Tibial artery (tissue), 4 donors: ENCODE measurements at regions not wholly inside any gene's neighbourhood (a gene's known extent, or its start where the extent isn't known, plus 50 kb on each side); places are given as distances from the start of the nearest gene placed in this dataset.
A peak's percentile ranks its signal among the peaks of the same experiment; 100 is the strongest.
"Not testable (repeated sequence)": the region's sequence is repeated elsewhere in the genome, so short reads cannot be mapped to it uniquely, and the experiment has no call there.

ENCODE experiments used
- DNase-seq, 2 donors: peaks; one replicate each; pipeline ENCODE4 v3.0.0-alpha.2; 2019
- H3K27ac ChIP-seq, 2 donors: fragments of 200-600 bp; sonication (generic) in 1 of 2; 1 replicate in 1 of 2; 2 replicates in 1 of 2; pipeline ENCODE4 v1.5.1; 2018 to 2019; ENCODE audit warnings: mild to moderate bottlenecking in 1 of 2
- H3K27me3 ChIP-seq, 2 donors: fragments of 200-600 bp; sonication (generic) in 1 of 2; one replicate each; pipeline versions ENCODE4 v1.5.1 to v1.6.0; 2016 to 2019
- H3K36me3 ChIP-seq, 3 donors: fragments of 200-600 bp; sonication (generic) in 2 of 3; one replicate each; pipeline ENCODE4 v1.5.1; 2016 to 2019; ENCODE audit warnings: mild to moderate bottlenecking in 2 of 3
- H3K4me1 ChIP-seq, 4 donors: fragments of 200-600 bp; sonication (generic) in 2 of 4; 1 replicate in 3 of 4; 2 replicates in 1 of 4; pipeline ENCODE4 v1.5.1; 2016 to 2019
- H3K4me3 ChIP-seq, 2 donors: fragments of 200-600 bp; sonication (generic) in 1 of 2; 1 replicate in 1 of 2; 2 replicates in 1 of 2; pipeline ENCODE4 v1.5.1; 2018 to 2019; ENCODE audit warnings: mild to moderate bottlenecking in 2 of 2
- H3K9me3 ChIP-seq, 3 donors: fragments of 200-600 bp; sonication (generic) in 1 of 3; one replicate each; pipeline ENCODE4 v1.5.1; 2016 to 2019
- intact Hi-C: fragments of 100-400 bp; cut with DNase I; formaldehyde crosslinking; loops from one replicate; pipeline ENCODE4 v1.15.0; 2023; ENCODE audit warnings: low total_unique reads
- TF ChIP-seq, protein P1 (sequence below), 2 experiments: fragments of 200-600 bp in 1 of 2; fragments of 450-650 bp in 1 of 2; IDR thresholded peaks; one replicate each; pipeline ENCODE4 v1.5.1; 2017 to 2019; ENCODE audit warnings: antibody characterized with exemption in 2 of 2, mild to moderate bottlenecking in 1 of 2, moderate library complexity in 1 of 2

DNA sequence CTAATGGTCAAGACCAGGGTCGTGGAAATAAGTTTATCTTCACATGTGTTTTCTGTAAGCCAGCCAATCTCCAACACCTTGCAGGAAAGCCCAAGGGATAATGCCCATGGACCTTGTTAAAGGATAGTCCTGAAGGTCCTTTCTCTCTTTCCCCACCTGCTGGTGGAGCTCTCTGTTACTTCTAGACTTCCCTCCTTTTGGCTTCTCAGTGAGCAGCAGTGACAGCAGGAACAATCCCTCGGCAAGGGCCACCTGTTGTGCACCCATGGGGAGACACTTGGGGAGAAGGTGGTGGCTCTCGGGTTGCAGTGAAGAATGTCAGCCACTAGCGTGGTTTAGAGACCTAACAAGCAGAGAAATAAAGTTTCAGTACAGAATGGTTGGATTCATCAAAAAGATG is 84.0 kb upstream of the OSBPL11 start:
- TF ChIP-seq, protein P1, sequence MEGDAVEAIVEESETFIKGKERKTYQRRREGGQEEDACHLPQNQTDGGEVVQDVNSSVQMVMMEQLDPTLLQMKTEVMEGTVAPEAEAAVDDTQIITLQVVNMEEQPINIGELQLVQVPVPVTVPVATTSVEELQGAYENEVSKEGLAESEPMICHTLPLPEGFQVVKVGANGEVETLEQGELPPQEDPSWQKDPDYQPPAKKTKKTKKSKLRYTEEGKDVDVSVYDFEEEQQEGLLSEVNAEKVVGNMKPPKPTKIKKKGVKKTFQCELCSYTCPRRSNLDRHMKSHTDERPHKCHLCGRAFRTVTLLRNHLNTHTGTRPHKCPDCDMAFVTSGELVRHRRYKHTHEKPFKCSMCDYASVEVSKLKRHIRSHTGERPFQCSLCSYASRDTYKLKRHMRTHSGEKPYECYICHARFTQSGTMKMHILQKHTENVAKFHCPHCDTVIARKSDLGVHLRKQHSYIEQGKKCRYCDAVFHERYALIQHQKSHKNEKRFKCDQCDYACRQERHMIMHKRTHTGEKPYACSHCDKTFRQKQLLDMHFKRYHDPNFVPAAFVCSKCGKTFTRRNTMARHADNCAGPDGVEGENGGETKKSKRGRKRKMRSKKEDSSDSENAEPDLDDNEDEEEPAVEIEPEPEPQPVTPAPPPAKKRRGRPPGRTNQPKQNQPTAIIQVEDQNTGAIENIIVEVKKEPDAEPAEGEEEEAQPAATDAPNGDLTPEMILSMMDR (IDR thresholded peaks at IDR 0.05), result no peak
- H3K27ac ChIP-seq, result no peak overlapping the region

DNA sequence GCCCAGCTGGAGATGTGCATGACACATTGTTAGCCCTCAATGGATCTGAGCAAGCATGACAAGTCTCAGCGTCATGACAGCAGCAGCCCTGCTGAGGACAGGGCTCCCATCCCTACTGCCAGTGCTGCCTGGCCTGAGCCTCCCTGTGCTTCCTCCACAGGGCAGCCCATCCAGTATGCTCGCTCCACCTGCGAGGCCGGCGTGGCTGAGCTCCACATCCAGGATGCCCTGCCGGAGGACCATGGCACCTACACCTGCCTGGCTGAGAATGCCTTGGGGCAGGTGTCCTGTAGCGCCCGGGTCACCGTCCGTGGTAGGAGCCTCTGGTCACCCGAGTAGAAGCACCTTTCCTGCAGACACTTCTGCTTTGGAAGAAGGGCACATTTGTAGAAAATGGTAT is 85.8 kb upstream of the OSBPL11 start:
- TF ChIP-seq, protein P1 (IDR thresholded peaks at IDR 0.05), result no peak

More for the DNA sequence above, 84.0 kb upstream of the OSBPL11 start:
- Histone ChIP-seq H3K36me3 (no peaks in the 10 kb centered on the region), H3K4me3 (no peak overlapping the region), H3K27me3 (no peaks in the 10 kb centered on the region), H3K9me3 (no peaks in the 10 kb centered on the region), H3K4me1 (peaks cover 0 to 17% (median 11%) of the 10 kb centered on the region in 4 donors)
- DNase-seq, result no peak
- intact Hi-C loops, result no loop called here

DNA sequence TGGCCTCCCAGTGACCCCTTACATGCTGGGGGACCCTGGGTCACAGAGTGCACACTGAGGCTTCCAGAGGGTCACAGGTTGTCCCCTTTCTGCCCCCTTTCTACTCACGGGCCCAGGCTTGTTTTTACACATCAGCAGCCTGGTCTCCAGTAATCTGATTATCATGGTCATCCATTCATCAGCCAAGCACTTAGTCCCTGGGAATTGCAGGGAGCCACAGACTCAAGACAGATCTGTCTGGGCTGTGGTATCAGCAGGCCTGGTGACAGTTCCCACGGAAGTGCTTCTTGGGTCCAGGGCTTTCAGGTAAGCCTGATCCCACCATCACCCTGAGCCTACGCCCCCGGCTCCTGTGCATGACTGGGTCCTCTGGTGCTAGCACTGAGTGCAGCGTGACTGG is 86.6 kb upstream of the OSBPL11 start:
- DNase-seq, H3K9me3 ChIP-seq, intact Hi-C loops, H3K36me3 ChIP-seq, H3K27ac ChIP-seq, H3K27me3 ChIP-seq, H3K4me3 ChIP-seq: not testable (repeated sequence)
- peaks cover 0 to 28% (median 16%) of the 10 kb centered on the region in 4 donors for H3K4me1 ChIP-seq

More for the DNA sequence above, 85.8 kb upstream of the OSBPL11 start:
- H3K4me1 ChIP-seq, result peaks cover 0 to 26% (median 15%) of the 10 kb centered on the region in 4 donors
- no peak overlapping the region for H3K27ac ChIP-seq
- H3K27me3 ChIP-seq, result no peaks in the 10 kb centered on the region
- H3K4me3 ChIP-seq, result no peak overlapping the region
- no peaks in the 10 kb centered on the region for H3K36me3 ChIP-seq
- DNase-seq, result no peak
- H3K9me3 ChIP-seq, result no peaks in the 10 kb centered on the region
- intact Hi-C loops, result no loop called here

DNA sequence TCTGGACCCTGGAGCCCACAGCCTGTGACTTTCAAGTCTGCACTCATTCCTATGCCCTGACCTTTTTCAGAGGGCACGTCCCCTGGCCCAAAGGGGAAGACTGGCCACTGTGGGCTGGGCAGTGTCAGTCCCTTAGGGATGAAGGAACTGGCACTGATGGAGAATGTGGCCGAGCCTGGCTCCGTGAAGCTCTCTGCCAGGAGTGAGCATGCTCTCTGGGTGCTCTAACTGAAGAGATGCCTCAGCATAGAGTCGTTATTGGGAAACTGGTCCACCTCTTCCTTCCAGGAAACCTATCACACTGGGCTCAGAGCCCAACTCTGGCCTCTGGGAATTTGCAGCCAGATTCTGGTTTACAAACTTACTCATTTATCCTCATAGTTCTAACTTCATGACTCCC is 87.3 kb upstream of the OSBPL11 start:
- peak in 1 of 2 donors; percentile 23 for DNase-seq
- H3K4me1 ChIP-seq, result peaks cover 0 to 28% (median 16%) of the 10 kb centered on the region in 4 donors
- intact Hi-C loops, H3K36me3 ChIP-seq, H3K4me3 ChIP-seq, H3K27me3 ChIP-seq, H3K9me3 ChIP-seq: not testable (repeated sequence)
- peak overlapping the region; percentile 49 to 59 for H3K27ac ChIP-seq

DNA sequence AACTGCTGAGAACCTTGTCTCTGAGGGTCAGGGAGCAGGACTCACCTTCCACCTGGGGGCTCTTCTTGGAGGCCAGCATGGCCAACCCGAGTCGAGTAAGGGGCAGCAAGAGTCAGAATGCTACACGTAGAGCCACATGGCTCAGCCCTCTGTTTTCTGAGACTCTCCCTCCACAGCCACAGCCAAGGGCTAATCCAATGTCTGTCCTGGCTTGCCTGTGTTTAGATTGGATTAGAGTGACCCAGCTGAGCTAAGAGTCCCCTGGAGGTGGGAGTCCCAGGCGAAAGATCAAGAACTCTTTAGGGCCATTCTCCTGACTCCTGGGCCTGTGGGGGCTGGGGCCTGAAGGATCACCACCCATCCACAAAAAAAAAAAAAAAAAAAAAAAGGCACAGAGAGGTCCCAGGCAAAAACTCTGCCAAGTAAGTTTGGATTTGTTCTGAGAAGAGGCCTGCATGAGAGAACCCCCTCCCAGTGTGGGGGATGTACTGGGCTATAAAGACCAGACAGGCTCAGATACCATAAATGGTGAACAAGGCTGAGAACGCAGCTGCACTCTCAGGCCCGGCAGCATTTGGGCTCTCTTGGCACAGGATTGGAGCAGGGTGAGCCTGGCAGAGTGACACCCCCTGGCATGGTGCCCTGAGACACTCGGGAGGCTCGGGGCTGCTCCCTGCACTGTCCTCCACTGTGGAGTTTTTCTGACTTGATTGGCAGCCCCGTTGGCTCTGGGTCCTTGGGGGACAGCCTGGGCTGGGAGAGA is 88.0 kb upstream of the OSBPL11 start:
- Histone ChIP-seq H3K36me3 (no peaks in the 10 kb centered on the region), H3K9me3 (no peaks in the 10 kb centered on the region), H3K4me3 (no peak overlapping the region), H3K27me3 (no peaks in the 10 kb centered on the region), H3K4me1 (peaks cover 0 to 28% (median 16%) of the 10 kb centered on the region in 4 donors), H3K27ac (peak overlapping the region; percentile 49 to 59)
- DNase-seq, result peak; percentile 27 to 83
- intact Hi-C loops, result no loop called here
- TF ChIP-seq, protein P1 (IDR thresholded peaks at IDR 0.05), result no peak

DNA sequence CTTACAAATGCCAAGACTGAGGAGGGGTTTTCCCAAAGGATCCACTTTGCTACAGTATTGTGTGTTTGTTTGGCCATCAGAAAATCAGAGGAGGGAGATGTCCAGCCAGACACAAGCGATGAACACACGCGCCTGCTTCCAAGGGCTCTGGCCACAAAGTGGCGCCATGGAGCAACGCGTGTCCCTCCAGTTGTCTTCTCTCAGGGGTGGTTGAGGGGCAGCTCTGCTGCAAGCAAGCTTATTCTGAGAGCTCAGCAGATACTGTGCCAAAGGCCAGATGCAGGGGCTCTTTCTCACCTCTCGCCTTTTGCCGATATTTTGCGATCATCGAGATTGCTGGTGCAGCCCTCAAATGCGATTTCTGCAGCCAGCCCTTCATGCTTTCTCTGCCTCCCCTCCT is 88.9 kb upstream of the OSBPL11 start:
- Histone ChIP-seq H3K27ac (no peak overlapping the region), H3K9me3 (no peaks in the 10 kb centered on the region), H3K4me3 (no peak overlapping the region), H3K27me3 (no peaks in the 10 kb centered on the region), H3K36me3 (no peaks in the 10 kb centered on the region), H3K4me1 (peaks cover 0 to 28% (median 16%) of the 10 kb centered on the region in 4 donors)
- TF ChIP-seq, protein P1 (IDR thresholded peaks at IDR 0.05), result peak in 1 of 2 experiments; percentile 28
- no peak for DNase-seq
- intact Hi-C loops, result no loop called here

DNA sequence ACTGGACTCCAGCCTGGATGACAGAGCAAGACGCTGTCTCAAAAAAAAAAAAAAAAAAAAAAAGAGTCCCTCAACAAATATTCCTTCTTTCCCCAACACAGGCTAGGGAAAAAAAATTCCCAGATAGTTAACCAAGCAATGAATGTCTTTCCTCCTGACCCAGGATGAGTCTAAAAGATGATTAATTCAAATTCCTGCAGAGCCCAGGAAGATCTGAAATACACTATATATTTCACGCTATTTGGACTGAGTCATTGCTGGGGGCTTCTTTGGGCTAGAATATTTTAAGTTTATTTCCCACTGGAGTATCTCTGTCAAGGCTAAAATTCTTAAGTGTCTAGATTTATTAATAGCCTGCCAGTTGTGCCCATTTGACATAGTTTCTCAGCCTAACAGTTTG is 90.4 kb upstream of the OSBPL11 start:
- intact Hi-C loops, DNase-seq, H3K9me3 ChIP-seq, H3K27me3 ChIP-seq, H3K36me3 ChIP-seq, H3K4me3 ChIP-seq: not testable (repeated sequence)
- H3K27ac ChIP-seq, result peak overlapping the region; percentile 2 to 22
- H3K4me1 ChIP-seq, result peaks cover 0 to 28% (median 16%) of the 10 kb centered on the region in 4 donors
